22Rv1 (cell line): ENCODE measurements at regions not wholly inside any gene's neighbourhood (a gene's known extent, or its start where the extent isn't known, plus 50 kb on each side); places are given as distances from the start of the nearest gene placed in this dataset.

Source experiments
- ZFX ChIP-seq: fragments of 450-650 bp; IDR thresholded peaks from 2 replicates; pipeline ENCODE4 v1.6.1; 2017; ENCODE audit warnings: antibody characterized with exemption, borderline replicate concordance
- TF ChIP-seq, protein P1 (sequence below): fragments of 450-650 bp; IDR thresholded peaks from 2 replicates; pipeline ENCODE4 v1.5.1; 2017; ENCODE audit warnings: mild to moderate bottlenecking

DNA sequence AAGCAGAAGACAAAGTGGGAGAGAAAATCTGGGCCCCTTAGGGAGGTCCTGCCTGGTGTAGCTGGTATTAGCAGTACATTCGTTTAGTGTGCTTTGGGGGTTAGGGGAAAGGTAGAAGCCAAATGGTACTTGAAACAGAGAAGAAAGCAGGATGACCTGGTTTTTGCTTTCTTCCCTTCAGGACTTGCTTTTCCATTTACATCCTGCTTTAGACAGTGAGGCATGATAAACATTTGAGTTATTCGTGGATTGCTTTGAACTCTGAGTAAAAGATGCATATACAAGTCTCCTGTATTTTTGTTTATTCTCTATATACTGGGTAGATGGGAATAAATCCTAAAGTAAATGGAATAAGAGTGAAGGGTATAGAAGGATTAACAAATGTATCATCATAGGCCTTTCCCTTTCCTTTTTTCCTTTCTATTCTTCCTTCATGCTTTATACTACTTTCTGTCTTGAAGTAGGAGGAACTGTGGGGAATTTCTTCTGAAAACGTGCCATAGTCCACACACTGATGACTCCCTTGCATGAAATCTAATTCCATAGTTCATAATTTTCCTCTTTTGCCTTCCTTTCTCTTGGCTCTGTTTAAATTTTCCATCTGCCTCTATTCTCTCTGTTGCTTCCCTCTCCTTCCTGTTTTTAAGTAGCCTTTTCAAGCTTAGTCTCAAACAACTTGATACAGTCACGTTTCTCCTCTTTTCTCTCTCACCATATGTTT, 139.5 kb upstream of the RBMS3 start:
- TF ChIP-seq, protein P1, sequence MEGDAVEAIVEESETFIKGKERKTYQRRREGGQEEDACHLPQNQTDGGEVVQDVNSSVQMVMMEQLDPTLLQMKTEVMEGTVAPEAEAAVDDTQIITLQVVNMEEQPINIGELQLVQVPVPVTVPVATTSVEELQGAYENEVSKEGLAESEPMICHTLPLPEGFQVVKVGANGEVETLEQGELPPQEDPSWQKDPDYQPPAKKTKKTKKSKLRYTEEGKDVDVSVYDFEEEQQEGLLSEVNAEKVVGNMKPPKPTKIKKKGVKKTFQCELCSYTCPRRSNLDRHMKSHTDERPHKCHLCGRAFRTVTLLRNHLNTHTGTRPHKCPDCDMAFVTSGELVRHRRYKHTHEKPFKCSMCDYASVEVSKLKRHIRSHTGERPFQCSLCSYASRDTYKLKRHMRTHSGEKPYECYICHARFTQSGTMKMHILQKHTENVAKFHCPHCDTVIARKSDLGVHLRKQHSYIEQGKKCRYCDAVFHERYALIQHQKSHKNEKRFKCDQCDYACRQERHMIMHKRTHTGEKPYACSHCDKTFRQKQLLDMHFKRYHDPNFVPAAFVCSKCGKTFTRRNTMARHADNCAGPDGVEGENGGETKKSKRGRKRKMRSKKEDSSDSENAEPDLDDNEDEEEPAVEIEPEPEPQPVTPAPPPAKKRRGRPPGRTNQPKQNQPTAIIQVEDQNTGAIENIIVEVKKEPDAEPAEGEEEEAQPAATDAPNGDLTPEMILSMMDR: no peak
- no peak for TF ChIP-seq ZFX
